Ishikawa (cell line): ENCODE measurements at regions not wholly inside any gene's neighbourhood (a gene's known extent, or its start where the extent isn't known, plus 50 kb on each side); places are given as distances from the start of the nearest gene placed in this dataset.

Experiments used
- CEBPB ChIP-seq: IDR thresholded peaks from 2 replicates; pipeline ENCODE4 v1.6.1; 2012
- CREB1 ChIP-seq: IDR thresholded peaks from 2 replicates; pipeline ENCODE4 v1.6.1; 2012; ENCODE audit warnings: low read depth
- EGR1 ChIP-seq: IDR thresholded peaks from 2 replicates; pipeline ENCODE4 v1.6.1; 2012
- EP300 ChIP-seq: IDR thresholded peaks from 2 replicates; pipeline ENCODE4 v1.6.1; 2012; ENCODE audit warnings: borderline replicate concordance
- FOXM1 ChIP-seq: IDR thresholded peaks from 2 replicates; pipeline ENCODE4 v1.6.1; 2012; ENCODE audit warnings: low read depth, borderline replicate concordance
- NFIC ChIP-seq: IDR thresholded peaks from 2 replicates; pipeline ENCODE4 v1.6.1; 2012
- RAD21 ChIP-seq: IDR thresholded peaks from 2 replicates; pipeline ENCODE4 v1.6.1; 2012; ENCODE audit warnings: low read depth
- TAF1 ChIP-seq: IDR thresholded peaks from 2 replicates; pipeline ENCODE4 v1.6.1; 2012; ENCODE audit warnings: low read depth, mild to moderate bottlenecking
- TCF12 ChIP-seq: IDR thresholded peaks from 2 replicates; pipeline ENCODE4 v1.6.1; 2012; ENCODE audit warnings: low read depth
- TEAD4 ChIP-seq: IDR thresholded peaks from 2 replicates; pipeline ENCODE4 v1.6.1; 2012
- YY1 ChIP-seq: IDR thresholded peaks from 2 replicates; pipeline ENCODE4 v1.6.1; 2012; ENCODE audit warnings: low read depth
- ZBTB7A ChIP-seq: IDR thresholded peaks from 2 replicates; pipeline ENCODE4 v1.6.1; 2012; ENCODE audit warnings: low read depth
- TF ChIP-seq, protein P1 (sequence below): IDR thresholded peaks from 2 replicates; pipeline ENCODE4 v1.6.1; 2012
- TF ChIP-seq, protein P2 (sequence below): IDR thresholded peaks from 2 replicates; pipeline ENCODE4 v1.6.1; 2012; ENCODE audit warnings: low read depth, mild to moderate bottlenecking
- TF ChIP-seq, protein P3 (sequence below): IDR thresholded peaks from 2 replicates; pipeline ENCODE4 v1.6.1; 2012

DNA sequence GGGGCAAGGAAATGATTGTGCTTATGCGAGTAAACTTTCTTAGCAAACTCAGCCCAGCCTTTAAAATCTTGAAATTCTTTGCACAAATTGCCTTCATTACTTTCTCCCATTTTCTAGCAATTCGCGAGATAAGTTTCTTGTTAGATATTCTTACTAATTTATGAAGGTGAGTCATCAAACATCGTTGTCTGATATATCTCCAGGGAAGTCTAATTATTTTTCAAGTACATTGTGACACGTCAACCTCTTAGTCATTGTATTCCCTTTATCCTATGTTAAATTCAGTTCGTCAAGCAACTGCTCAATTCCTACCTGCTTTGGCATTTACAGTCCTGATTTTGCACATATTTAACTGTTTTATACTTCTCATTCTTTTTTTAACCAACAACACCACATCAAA is 854.5 kb upstream of the CRIM1 start:
- TF ChIP-seq EP300 = no peak
- TF ChIP-seq, protein P1, sequence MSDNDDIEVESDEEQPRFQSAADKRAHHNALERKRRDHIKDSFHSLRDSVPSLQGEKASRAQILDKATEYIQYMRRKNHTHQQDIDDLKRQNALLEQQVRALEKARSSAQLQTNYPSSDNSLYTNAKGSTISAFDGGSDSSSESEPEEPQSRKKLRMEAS = no peak
- no peak for TF ChIP-seq YY1
- TF ChIP-seq NFIC = no peak
- TF ChIP-seq, protein P2, sequence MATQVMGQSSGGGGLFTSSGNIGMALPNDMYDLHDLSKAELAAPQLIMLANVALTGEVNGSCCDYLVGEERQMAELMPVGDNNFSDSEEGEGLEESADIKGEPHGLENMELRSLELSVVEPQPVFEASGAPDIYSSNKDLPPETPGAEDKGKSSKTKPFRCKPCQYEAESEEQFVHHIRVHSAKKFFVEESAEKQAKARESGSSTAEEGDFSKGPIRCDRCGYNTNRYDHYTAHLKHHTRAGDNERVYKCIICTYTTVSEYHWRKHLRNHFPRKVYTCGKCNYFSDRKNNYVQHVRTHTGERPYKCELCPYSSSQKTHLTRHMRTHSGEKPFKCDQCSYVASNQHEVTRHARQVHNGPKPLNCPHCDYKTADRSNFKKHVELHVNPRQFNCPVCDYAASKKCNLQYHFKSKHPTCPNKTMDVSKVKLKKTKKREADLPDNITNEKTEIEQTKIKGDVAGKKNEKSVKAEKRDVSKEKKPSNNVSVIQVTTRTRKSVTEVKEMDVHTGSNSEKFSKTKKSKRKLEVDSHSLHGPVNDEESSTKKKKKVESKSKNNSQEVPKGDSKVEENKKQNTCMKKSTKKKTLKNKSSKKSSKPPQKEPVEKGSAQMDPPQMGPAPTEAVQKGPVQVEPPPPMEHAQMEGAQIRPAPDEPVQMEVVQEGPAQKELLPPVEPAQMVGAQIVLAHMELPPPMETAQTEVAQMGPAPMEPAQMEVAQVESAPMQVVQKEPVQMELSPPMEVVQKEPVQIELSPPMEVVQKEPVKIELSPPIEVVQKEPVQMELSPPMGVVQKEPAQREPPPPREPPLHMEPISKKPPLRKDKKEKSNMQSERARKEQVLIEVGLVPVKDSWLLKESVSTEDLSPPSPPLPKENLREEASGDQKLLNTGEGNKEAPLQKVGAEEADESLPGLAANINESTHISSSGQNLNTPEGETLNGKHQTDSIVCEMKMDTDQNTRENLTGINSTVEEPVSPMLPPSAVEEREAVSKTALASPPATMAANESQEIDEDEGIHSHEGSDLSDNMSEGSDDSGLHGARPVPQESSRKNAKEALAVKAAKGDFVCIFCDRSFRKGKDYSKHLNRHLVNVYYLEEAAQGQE = no peak
- TF ChIP-seq CREB1 = no peak
- no peak for TF ChIP-seq RAD21
- TF ChIP-seq CEBPB = no peak
- no peak for TF ChIP-seq TAF1
- no peak for TF ChIP-seq FOXM1
- no peak for TF ChIP-seq TCF12
- no peak for TF ChIP-seq ZBTB7A
- TF ChIP-seq EGR1 = no peak
- TF ChIP-seq TEAD4 = no peak
- TF ChIP-seq, protein P3, sequence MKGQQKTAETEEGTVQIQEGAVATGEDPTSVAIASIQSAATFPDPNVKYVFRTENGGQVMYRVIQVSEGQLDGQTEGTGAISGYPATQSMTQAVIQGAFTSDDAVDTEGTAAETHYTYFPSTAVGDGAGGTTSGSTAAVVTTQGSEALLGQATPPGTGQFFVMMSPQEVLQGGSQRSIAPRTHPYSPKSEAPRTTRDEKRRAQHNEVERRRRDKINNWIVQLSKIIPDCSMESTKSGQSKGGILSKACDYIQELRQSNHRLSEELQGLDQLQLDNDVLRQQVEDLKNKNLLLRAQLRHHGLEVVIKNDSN = no peak

DNA sequence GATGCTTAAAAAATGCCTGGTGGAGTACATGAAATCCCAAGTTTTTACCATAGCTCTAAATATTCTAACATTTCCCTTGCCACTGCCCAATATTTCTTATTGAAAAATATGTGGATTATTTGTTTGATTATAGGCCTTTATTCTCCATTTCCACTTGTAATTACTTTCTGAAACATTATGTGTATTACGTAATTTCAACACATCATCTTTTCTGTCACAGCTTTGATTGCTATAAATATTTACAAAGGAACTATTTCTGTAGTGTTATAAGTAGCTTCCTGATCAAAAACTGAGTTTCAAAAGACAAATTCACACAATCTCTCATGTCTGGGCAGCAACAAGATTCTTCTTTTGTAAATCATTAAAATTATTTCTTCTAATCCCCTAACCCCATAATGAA is 859.6 kb upstream of the CRIM1 start:
- TF ChIP-seq RAD21 = no peak
- no peak for TF ChIP-seq TAF1
- TF ChIP-seq, protein P1 = no peak
- TF ChIP-seq TCF12 = no peak
- TF ChIP-seq EP300 = no peak
- no peak for TF ChIP-seq CREB1
- TF ChIP-seq TEAD4 = no peak
- TF ChIP-seq CEBPB = no peak
- no peak for TF ChIP-seq NFIC
- TF ChIP-seq EGR1 = no peak

DNA sequence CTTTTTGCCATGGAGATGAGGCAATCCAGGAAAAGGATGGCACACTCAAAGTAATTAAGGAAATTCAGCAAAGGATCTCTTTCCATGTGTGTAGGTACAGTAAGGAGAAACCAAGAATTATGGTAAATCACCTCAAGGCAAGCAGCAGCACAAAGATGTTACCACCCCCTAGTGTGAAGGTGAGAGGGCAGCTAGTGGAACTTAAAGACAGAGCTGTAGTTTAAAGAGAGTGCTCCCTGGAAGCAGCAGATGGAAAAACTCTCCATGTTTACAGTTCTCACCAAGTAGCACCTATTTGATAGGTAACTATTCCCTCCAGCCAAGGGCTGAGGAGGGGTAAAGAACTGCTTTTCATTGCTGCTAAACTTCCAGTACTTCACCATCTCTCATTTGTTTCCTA is 860.4 kb upstream of the CRIM1 start:
- TF ChIP-seq CREB1 (no peak), RAD21 (no peak), ZBTB7A (no peak), FOXM1 (no peak), TAF1 (no peak), TCF12 (no peak), TEAD4 (no peak), EP300 (no peak), NFIC (no peak), EGR1 (no peak), YY1 (no peak), CEBPB (no peak)
- TF ChIP-seq, protein P3 = no peak
- TF ChIP-seq, protein P2 = no peak
- TF ChIP-seq, protein P1 = no peak

DNA sequence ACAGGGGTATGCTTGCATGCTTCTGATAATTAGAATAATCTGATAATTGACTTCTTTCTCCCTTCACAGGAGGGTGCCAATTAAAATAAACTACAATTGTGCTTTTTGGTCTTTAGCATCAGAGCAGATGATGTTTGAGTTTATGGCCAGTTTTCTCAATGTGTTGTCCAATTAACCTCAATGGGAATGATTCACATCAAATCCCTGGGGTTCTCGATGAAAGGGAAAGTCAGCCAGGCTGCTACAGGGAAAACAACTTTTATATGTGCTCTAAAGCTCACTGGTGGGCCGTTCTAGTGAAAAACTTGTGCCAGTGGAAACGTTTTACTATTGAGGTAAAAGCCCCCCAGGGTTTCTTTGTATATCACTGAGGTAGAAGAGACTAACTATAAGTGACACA is 887.3 kb upstream of the CRIM1 start:
- TF ChIP-seq, protein P3 = no peak
- TF ChIP-seq RAD21 (no peak), YY1 (no peak), FOXM1 (no peak), NFIC (no peak), TEAD4 (no peak)

DNA sequence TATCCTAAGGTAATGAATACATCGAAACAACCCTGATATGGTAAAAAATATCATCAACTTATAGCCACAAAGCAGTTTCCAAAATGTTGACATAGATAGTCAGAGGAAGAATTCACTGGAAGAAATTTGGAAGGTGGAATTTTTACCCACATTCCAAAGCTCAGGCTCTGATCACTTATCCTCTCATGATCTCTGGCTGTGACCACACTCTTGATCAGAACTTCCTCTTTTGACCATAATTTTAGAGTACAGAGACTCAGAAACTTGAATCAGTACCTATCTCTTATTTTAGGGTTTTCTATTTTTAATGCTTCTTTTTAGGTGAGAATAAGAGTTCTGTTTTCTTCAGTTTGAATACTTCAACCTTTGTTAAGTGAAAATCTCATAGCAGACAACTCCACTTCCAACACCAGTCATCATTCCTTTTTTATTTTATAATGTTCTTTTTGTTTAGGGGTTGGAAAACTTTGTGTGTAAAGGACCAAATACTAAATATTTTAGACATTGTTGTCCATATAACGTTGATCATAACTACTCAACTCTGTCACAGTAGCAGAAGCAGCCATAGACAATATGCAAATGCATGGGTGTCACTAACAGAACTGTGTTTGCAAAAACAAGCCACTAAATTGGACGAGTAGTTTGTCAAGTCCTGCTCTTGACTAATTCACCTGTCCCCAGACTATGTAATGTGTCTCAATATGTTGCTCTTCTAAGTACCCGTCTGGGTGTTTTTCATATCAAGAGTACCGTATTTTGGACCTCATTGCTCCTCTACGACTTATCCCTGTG is 891.6 kb upstream of the CRIM1 start:
- TF ChIP-seq CEBPB (no peak), EGR1 (no peak), TEAD4 (no peak), CREB1 (no peak), TAF1 (no peak), YY1 (no peak), TCF12 (no peak), ZBTB7A (no peak)
- TF ChIP-seq, protein P2 = no peak
- TF ChIP-seq, protein P3 = no peak
- TF ChIP-seq, protein P1 = no peak
